Peyer's patch (tissue), 4 donors: ENCODE measurements at regions not wholly inside any gene's neighbourhood (a gene's known extent, or its start where the extent isn't known, plus 50 kb on each side); places are given as distances from the start of the nearest gene placed in this dataset.

Source experiments
- CTCF ChIP-seq, 6 experiments: fragments of 450-650 bp in 4 of 6; fragments of 200-600 bp in 2 of 6; sonication (generic) in 1 of 6; IDR thresholded peaks; one replicate each; pipeline ENCODE4 v1.5.1; 2017 to 2019; ENCODE audit warnings: antibody characterized with exemption in 6 of 6, mild to moderate bottlenecking in 3 of 6, moderate library complexity in 1 of 6
- POLR2A ChIP-seq, 2 donors: fragments of 450-650 bp; IDR thresholded peaks; one replicate each; pipeline ENCODE4 v1.5.1; 2017; ENCODE audit warnings: antibody characterized with exemption in 2 of 2, mild to moderate bottlenecking in 2 of 2, moderate library complexity in 2 of 2

DNA sequence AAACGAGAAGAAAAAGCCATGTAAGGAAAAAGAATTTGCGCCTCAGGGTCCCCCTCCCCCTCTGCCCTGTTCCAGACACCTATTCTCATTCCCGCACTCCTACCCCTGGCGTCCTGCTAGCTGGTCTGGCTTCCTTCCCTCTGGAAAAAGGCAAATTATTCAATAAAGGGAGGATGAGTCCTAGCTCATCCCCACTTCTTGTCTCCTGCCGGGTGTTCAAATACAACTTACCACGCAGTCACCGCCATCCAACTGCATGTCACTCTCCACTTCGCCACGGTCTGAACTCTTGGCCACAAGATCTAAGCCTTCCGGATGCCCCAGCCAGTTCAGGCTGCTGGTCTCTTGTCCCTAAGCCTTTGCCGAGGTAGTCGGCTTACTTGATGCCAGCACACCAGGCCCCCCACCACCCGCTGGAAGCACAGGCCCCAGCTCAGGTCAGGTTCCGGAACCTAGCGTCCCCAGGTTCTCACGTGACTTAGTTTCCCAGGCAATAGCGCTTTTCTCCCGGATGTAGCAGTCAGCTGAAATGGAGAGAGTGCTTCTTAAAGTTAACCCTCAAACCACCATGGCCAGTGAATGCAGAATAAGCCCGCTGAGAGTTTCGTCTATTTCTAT, 209.6 kb upstream of the SPIN4 start:
- no peak for TF ChIP-seq CTCF (IDR thresholded peaks at IDR 0.05)
- TF ChIP-seq POLR2A (IDR thresholded peaks at IDR 0.05) = no peak
